GM18499 (cell line): ENCODE measurements at regions not wholly inside any gene's neighbourhood (a gene's known extent, or its start where the extent isn't known, plus 50 kb on each side); places are given as distances from the start of the nearest gene placed in this dataset.

Experiments
- ATAC-seq: cut with Tn5 transposase; IDR thresholded peaks from one replicate; pipeline ENCODE4 v1.9.1; 2021; ENCODE audit warnings: moderate number of reproducible peaks; ENCODE audit not compliant: insufficient read depth, unreplicated experiment

DNA sequence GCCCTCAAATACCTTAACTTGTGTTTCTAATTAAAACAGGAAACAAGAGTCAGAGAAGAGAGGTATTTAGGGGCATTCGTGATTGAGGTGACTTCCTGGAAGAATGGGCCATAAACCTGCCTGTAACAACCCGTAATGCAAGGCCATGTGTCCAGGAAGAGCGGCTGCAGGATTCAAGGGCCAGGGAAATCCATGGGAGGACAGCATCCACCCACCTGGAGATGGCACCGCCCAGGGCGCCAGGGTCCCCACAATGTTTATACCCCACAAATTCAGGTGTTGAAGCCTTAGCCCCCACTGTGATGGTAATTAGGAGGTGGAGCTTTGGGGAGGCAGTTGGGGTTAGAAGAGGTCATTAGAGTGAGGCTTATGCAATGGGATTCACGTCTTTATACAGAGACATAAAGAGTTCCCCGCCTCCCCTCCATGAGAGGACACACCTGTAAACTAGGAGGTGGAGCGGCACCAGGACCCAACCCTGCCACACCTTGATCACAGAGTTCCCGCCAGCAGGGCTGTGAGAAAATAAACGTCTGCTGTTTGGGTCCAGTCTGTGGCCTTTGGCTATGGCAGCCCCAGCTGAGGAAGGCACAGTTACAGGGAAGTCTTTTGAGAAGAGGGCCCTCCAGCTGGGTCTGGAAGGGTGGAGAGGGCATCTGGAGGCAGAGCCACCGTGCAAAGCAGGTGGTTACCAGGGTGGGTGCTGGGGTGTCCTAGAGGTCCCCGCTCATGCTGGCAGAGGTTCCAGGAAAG, 1394.3 kb downstream of the TBC1D22A start:
- ATAC-seq = no peak

DNA sequence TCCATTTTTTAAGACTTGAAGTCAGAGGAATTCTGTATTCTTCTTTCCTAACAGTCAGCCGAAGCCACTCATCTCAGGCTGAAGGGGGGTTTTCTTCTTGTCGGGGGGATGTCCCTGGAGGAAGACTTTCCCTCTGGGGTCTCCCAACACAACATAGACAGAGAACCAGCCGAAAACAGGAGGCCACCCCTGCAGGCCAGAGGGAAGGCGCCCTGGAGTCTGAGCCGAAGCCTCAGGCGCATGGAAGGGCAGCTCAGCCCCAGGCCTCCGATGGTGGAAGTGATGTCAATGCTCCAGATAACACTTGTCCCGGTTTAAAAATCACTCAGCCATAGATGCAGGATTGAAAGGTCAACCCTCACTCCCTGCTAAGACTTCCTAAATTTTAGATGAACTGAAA, 1393.0 kb downstream of the TBC1D22A start:
- no peak for ATAC-seq

DNA sequence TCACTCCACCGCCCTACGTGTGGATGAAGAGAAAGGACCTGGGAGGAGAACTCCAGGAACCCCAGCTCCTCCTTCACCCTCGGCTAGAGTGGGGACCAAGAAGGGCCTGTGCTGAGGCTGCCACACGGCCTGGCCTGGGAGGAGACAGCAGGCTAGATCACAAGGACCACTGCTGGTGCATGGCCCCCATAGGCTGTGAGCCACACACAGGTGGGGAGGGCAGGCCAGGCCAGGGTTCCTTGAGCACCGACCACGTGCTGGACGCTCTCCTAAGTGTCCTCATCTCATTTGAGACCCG, 1392.4 kb downstream of the TBC1D22A start:
- no peak for ATAC-seq

DNA sequence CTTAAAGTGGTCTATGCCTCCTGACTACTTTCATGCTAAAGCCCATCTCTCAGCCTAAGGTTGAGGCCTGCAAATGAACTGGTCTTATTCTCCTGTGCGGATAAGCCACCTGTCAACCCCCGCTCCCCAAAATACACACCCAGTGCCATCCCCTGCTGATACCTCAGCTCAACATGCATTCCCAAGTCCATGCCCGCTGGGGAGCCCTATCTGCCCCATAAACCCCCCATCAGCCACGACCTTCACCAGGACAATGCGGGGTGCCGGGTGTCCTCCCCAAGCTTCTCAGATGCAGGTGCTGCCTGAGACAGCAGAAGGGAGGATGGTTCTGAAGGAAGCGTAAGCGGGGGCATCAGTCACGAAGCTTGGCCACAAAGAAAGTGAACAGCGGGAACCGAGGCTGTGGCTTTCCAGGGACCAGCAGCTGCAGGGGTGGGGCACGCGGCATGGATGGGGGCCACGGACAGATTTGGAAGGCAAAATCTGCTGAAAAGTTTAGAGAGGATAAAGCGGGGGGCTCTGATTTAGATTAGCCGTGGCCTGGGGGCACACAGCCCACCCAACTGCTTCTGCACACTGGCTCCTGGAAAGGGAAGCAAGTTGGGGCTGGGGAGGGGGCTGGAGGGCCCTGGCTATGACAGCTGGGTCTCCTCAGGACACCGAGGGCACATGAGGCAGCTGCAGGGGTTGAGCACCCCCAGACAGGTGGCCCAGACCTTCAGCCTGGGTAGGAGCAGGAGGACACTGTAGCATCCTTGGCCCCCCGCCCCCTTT, 1391.9 kb downstream of the TBC1D22A start:
- no peak for ATAC-seq

DNA sequence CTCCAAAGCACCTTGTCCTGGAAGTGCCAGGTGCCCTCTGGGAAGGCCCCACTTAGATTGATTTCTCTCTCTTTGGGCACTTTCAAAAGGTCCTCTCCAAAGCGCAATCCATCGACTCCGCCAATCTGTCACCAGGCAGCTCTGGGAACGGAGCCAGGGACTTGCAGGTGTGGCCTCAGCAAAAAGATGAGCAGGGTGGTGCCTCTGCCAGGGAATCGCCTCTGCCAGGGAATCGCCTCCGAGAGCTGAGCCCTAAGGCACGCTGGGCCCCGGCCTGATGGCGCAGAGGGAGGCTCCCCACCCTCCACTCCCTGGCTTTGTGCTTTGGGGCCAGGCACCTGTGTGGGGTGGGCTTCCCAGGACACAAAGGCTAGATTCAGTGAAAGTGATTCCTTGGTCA, 1391.3 kb downstream of the TBC1D22A start:
- no peak for ATAC-seq

DNA sequence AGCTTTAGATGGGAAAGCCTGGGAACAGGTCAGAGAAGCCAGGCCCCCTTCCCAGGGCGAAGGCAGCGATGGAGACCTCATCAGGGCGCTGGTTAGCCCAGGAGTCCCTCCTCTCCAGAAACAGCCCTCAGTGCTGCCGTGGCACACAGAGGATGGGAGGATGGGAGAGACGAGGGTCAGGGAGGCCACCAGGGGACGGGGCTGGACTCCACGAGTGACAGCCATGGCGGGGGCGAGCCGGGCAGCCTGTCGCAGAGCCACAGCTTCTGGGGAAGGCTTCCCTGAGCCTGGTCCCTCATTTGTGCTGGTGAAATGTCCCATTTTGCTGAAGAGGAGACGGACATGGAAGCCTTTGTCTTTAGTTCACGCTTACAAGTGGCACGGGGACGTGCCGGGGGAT, 1390.5 kb downstream of the TBC1D22A start:
- no peak for ATAC-seq

DNA sequence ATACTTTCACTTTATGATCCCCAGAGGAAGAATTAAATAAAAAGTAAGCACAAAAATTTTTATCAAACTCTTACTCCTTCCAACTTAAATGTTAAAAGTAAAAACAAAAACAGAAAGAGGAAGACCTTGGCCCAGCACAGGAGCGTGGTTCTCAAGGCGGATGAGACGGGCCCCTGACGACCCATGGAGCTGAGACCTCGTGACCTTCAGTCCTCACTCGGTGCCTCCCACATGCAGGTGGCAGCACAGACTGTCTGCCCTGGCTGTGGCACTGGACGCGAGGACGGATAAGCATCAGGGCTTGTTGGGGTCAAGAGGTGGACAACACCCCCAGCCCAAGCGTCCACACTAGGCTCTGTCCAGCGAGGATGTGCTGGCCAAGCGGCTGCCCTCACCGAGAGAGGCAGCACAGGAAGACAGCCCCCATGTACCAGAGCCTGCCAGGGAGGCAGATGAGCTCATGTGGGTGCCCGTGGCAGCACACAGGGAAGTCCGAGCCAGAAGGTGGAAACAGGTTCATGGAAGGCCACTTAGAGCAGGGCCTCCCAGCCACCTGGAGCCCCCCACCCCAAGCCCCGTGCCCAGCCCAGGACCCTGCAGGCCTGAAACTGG, 1389.8 kb downstream of the TBC1D22A start:
- no peak for ATAC-seq

DNA sequence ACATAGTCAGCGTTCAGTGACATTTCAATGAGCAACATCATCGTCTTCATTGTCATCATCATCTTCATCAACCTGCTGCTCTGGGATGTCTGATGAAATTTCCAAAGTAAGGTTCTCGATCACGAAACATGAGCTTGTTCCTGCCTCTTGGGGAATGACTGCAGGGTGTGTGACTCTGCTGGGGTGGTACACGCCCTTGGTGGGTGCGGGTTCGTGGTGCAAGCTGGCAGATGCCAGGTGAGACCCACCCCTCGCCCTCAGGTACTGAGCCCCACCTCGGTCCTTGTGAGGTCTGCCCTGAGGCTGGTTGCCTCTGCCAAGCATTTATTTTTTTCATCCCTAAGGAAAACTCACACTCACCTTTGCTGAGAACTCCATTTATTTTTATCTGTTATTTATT, 1389.2 kb downstream of the TBC1D22A start:
- no peak for ATAC-seq

DNA sequence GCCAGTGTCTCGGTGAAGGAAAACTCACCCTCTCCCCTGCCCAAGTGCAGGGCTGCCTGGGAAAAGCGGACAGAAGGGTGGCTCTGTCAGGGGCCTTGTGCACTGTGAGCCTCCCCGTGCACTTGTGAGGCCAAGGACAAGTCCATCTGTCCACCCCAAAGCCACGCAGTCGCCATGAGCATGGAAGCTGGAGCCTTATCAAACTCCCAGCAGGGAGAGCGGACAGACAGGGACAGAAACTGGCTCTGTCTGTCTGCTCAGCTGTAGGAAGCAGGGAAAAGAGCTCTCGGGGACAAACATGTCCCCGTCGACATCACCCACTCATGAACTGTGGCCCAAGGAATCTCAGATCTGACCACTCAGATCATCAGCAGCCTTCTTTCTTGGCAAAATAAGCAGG, 1385.4 kb downstream of the TBC1D22A start:
- no peak for ATAC-seq

DNA sequence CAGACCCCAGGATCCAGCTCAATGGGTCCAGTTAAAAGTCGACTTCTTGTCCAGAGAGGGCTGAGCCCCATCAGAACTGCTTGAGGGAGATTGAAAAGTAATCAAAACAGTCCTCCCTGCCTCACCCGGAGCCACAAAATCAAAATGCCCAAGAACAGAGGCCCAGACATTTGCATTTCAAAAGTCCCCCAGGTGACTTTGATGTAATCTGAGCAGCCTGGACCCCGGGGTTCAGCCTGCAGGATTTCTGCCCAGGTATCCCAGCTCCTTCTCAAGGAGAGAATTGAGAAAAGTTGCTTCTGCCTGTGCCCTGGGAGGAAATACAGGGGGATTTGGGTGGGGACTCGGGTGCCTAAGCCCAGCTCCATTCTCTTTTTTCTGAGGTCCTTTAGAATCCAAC, 1385.0 kb downstream of the TBC1D22A start:
- ATAC-seq = no peak

DNA sequence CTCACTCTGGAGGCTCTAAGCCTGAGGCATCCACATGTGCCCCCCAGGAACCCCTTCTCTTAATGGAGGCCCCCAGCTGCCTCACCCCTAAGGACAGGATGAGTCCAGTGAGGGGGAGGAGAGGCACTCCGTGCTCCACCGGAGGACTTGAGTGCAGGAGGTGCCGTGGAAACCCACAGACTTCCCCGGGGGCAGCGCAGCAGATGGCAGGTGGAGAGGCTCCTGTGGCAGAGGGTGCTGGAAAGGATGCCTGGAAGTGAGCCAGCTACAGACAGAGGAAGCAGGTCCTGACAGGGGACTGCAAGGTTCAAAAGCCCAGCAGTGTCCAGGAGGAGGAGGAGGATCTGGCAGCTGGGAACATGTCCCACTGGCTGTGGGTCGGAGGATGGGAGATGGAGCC, 1384.0 kb downstream of the TBC1D22A start:
- no peak for ATAC-seq

DNA sequence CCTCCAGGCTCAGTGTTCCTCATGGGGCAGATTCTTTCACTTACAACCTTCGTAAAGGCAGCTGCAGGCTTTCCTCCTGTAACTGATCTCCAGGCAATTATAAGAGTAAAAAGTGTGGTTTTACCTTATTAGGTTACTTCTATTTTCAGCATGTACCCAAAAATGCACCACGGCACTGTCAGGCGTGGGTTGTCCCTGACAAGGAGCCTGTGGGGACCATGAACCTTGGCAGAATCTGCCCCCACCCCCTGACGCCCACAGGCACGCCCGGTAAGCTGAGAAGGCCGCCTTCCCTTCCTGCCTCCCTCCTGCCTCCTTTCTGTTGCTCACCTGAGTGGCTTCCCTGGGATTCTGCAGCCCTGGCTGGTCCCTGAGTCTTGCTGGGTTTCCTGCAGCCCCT, 1383.3 kb downstream of the TBC1D22A start:
- ATAC-seq = no peak

DNA sequence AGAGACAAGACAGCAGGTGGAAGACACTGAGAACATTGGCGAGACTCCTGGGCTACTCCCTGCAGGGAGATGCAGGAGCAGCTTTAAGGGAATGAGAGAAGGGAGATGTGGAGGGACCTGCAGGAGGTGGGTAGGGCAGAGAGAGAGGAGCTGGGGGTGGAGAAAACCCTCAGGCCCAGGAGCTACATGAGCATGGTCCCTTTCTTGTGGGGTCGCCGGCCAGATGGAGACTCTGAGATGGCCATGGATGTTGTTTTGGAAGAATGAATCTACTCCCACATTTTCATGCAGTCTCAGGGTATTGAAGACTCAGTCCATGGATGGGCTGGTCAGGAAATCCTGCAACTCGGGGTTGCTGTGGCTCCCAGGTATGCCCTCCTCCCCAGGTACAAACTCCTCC, 1381.9 kb downstream of the TBC1D22A start:
- no peak for ATAC-seq

DNA sequence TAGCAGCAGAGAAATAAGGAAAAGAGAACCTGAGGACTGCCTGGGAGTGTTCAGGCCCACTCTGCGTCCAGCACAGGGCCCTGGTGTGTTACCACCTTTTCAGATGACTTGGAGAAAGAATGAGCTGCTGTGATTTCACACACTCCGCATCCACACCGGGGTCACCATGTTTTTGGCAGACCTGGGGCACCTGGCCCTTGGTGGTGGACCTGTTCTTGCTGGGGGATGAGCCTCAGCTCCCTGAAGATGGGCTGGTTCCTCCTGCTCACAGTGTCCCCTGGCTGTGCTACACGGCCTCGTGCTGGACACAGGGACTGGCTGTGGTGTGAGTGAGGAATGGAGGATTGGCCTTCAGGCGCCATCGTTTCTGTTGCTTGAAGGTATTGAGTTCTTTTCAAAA, 1381.4 kb downstream of the TBC1D22A start:
- ATAC-seq = no peak

DNA sequence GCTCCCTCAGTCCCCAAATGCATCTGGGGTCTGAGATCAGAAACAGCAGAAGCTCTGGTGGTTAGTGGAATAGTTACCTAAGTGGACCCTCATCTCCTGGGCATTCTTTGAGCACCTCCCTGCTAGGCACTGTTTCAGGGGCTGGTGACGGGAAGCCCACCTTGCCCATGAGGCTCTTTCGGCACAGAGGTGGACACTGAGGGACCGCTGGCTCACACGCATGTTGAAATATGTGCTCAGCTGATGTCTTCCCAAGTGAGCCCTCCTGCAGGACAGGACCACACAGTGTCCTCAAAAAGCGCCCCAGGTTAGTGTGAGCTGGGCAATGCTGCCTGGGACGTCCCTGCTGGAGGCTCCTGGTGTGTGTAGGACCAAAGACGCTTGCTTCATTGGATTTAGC, 1379.9 kb downstream of the TBC1D22A start:
- no peak for ATAC-seq

DNA sequence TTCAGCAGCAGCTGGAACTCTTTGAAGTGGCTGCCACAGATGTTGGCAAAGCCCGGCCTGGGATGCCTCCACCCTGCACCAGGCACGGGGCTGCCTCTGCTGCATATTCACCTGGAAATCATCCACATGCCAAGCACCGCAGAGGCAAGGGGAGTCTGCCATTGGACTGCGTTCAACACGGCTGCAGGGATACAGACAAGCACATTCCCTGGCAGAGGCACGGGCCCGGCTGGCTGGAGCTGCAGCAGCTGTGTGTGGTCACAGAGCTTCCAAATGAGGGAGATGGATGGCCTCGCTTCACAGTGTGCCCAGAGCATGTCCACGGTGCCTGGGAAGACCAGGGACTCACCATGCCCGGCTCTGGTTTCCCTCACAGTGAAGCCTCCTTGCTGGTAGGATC, 1378.9 kb downstream of the TBC1D22A start:
- ATAC-seq = no peak

DNA sequence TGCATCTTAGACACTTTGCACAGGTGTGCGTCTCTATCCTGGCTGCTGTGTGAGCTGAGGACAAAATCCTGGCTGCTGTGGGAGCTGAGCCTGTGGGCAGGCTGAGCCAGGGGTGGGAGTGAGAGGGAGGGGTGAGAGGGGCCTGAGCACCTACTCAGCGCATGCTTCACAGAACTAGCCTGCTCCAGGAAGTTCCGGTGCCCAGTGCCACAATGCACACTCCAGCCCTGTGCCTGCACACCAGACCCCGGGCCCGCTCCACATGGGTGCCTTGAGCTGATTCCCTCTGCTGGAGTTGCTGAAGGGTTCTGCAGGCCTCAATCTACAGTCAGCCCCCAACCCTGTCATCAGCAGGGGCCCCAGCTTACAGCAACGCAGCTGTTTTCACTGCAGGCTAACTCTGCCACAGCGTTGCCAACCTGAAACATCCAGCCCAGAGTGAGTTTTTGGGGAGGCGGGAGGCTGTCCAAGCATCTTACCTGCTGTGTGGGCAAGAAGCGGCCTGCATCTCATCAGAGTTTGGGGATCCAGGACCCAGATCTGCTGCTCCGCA, 1377.9 kb downstream of the TBC1D22A start:
- no peak for ATAC-seq

DNA sequence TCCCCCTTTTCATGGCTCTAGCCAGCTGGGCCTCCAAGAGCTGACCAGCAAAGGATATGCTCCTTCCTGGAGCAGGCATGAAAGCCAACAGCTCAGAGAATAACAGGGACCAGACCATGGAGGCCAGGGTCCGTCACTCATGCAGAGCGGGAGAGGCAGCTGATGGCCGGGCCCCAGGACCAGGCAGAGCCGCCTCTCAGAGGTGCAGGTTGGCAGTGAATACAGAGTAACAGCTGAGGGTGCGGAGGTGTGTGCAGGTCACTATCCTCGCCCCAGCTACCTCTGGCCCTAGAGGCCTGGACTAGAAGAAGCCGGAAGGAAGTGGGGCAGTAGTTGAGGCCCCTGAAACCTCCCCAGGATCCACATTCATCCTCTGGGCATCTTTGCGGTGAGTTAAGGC, 1377.3 kb downstream of the TBC1D22A start:
- no peak for ATAC-seq

DNA sequence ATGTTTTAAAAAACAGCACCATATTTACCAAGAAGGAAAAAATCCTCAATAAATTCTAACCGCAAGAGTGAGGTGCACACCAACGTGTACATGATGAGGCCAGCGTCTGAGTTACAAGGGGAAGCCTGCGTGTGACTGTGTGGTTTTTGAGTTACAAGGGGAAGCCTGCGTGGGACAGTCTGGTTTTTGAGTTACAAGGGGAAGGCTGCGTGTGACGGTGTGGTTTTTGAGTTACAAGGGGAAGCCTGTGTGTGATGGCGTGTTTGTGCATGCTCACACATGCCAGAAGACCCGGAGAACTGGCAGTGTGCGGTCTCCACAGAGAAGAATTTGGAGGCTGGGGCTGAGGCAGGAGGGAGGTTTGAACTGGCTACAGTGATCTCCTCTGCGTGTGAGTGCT, 1376.4 kb downstream of the TBC1D22A start:
- ATAC-seq = no peak

DNA sequence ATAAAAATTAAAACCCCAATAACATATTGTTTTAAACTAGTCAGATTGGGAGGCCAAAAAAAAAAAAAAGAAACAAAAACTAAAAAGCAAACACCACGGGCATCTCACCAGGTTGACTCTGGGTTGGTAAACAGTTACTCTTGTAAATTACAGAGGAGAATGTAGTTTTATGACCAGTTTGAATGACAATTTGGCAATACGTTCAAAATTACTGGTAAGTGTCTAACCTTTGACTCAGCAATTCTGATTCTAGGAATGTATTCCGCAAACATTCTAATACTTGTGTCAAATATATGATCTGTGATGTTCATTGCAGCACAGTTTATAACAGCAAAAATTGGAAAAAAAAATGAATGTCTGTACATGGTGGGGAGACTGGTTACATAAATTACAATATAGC, 1376.0 kb downstream of the TBC1D22A start:
- no peak for ATAC-seq

DNA sequence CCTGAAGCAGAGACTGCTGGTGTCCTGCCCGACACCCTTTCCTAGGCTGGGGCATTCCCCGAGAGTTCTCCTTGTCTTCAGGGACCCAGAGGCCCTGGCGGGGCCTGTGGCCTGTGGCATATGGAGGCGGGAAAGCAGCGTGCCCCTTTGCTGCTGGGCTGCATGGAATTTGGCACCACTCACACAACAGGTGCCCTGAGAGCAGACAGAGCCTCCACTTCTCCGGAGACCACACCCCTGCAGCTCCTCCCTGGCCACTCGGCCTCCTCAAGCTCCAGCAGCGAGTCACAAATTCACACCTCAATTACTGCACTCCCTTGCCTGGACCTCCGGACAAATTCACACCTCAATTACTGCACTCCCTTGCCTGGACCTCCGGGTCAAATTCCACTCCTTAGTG, 1375.2 kb downstream of the TBC1D22A start:
- ATAC-seq = no peak
